Mesenchymal stem cell (in vitro differentiated cells and primary cell): ENCODE measurements at regions not wholly inside any gene's neighbourhood (a gene's known extent, or its start where the extent isn't known, plus 50 kb on each side); places are given as distances from the start of the nearest gene placed in this dataset.
A peak's percentile ranks its signal among the peaks of the same experiment; 100 is the strongest.

ENCODE experiments used
- DNase-seq: peaks from one replicate; pipeline ENCODE4 v3.0.0-alpha.2; 2013
- H2AFZ ChIP-seq: one replicate; pipeline ENCODE4 v1.6.1; 2013; ENCODE audit warnings: low read depth, mild to moderate bottlenecking, control low read depth, inconsistent platforms, low read length, moderate library complexity
- H2AK5ac ChIP-seq: 2 replicates; pipeline ENCODE4 v1.6.1; 2013; ENCODE audit warnings: low read length, moderate library complexity, mild to moderate bottlenecking, inconsistent platforms; ENCODE audit not compliant: severe bottlenecking
- H2BK120ac ChIP-seq: one replicate; pipeline ENCODE4 v1.6.1; 2013; ENCODE audit warnings: low read depth, mild to moderate bottlenecking, inconsistent platforms, low read length, moderate library complexity
- H2BK12ac ChIP-seq, 2 experiments: one replicate each; pipeline ENCODE4 v1.6.1; 2013; ENCODE audit warnings: inconsistent platforms in 2 of 2, low read length in 2 of 2, mild to moderate bottlenecking in 2 of 2, moderate library complexity in 2 of 2, control low read depth in 1 of 2
- H2BK15ac ChIP-seq: one replicate; pipeline ENCODE4 v1.6.1; 2013; ENCODE audit warnings: mild to moderate bottlenecking, low read depth, inconsistent platforms; ENCODE audit not compliant: poor library complexity, severe bottlenecking
- H2BK5ac ChIP-seq: 2 replicates; pipeline ENCODE4 v1.6.1; 2013; ENCODE audit warnings: low read depth, mild to moderate bottlenecking, low read length, control low read depth, inconsistent platforms; ENCODE audit not compliant: poor library complexity, severe bottlenecking
- H3K14ac ChIP-seq, 2 experiments: one replicate each; pipeline ENCODE4 v1.6.1; 2013; ENCODE audit warnings: inconsistent platforms in 2 of 2, low read length in 2 of 2, control low read depth in 1 of 2, mild to moderate bottlenecking in 1 of 2, moderate library complexity in 1 of 2
- H3K18ac ChIP-seq, 2 experiments: one replicate each; pipeline ENCODE4 v1.6.1; 2013; ENCODE audit warnings: inconsistent platforms in 2 of 2, low read length in 2 of 2, control low read depth in 1 of 2, low read depth in 1 of 2, mild to moderate bottlenecking in 1 of 2
- H3K23ac ChIP-seq, 2 experiments: one replicate each; pipeline ENCODE4 v1.6.1; 2013; ENCODE audit warnings: inconsistent platforms in 2 of 2, low read length in 2 of 2, mild to moderate bottlenecking in 2 of 2, moderate library complexity in 2 of 2, control low read depth in 1 of 2
- H3K27ac ChIP-seq: 2 replicates; pipeline ENCODE4 v1.5.1; 2013; ENCODE audit warnings: mild to moderate bottlenecking, moderate library complexity, low read length, control low read depth, inconsistent platforms; ENCODE audit not compliant: poor library complexity, severe bottlenecking
- H3K27me3 ChIP-seq, 2 experiments: 2 replicates each; pipeline versions ENCODE4 v1.6.1 to v1.7.0; 2013; ENCODE audit warnings: low read length in 2 of 2, mild to moderate bottlenecking in 2 of 2, moderate library complexity in 2 of 2, control low read depth in 1 of 2, inconsistent platforms in 1 of 2; ENCODE audit not compliant: control insufficient read depth in 1 of 2, insufficient read depth in 1 of 2
- H3K36me3 ChIP-seq, 2 experiments: 2 replicates each; pipeline versions ENCODE4 v1.6.1 to v1.7.0; 2013; ENCODE audit warnings: low read length in 2 of 2, control low read depth in 1 of 2, inconsistent platforms in 1 of 2, low read depth in 1 of 2, mild to moderate bottlenecking in 1 of 2; ENCODE audit not compliant: insufficient read depth in 2 of 2, control insufficient read depth in 1 of 2
- H3K4ac ChIP-seq, 2 experiments: one replicate each; pipeline ENCODE4 v1.6.1; 2013; ENCODE audit warnings: inconsistent platforms in 2 of 2, low read length in 2 of 2, mild to moderate bottlenecking in 2 of 2, moderate library complexity in 2 of 2, control low read depth in 1 of 2, low read depth in 1 of 2
- H3K4me1 ChIP-seq: 2 replicates; pipeline ENCODE4 v1.6.1; 2013; ENCODE audit warnings: low read depth, low read length, control low read depth; ENCODE audit not compliant: control insufficient read depth, insufficient read depth
- H3K4me2 ChIP-seq: 2 replicates; pipeline ENCODE4 v1.6.1; 2013; ENCODE audit warnings: low read length, mild to moderate bottlenecking, inconsistent platforms; ENCODE audit not compliant: poor library complexity, severe bottlenecking
- H3K4me3 ChIP-seq, 2 experiments: 2 replicates each; pipeline versions ENCODE4 v1.5.1 to v1.7.0; 2013; ENCODE audit warnings: low read length in 2 of 2, mild to moderate bottlenecking in 2 of 2, control low read depth in 1 of 2, low read depth in 1 of 2; ENCODE audit not compliant: insufficient read depth in 1 of 2
- H3K79me1 ChIP-seq: replicated peaks from 2 replicates; pipeline ENCODE4 v1.6.1; 2013; ENCODE audit warnings: mild to moderate bottlenecking, control low read depth, low read length, inconsistent platforms; ENCODE audit not compliant: poor library complexity, severe bottlenecking
- H3K9ac ChIP-seq: 2 replicates; pipeline ENCODE4 v1.7.0; 2013; ENCODE audit warnings: mild to moderate bottlenecking, low read length, moderate library complexity
- H3K9me3 ChIP-seq: 2 replicates; pipeline ENCODE4 v1.7.0; 2013; ENCODE audit warnings: mild to moderate bottlenecking, low read length; ENCODE audit not compliant: control insufficient read depth
- H4K8ac ChIP-seq: one replicate; pipeline ENCODE4 v1.6.1; 2013; ENCODE audit warnings: inconsistent platforms, mild to moderate bottlenecking, low read length, moderate library complexity
- H4K91ac ChIP-seq: one replicate; pipeline ENCODE4 v1.6.1; 2013; ENCODE audit warnings: mild to moderate bottlenecking, low read length, inconsistent platforms
- WGBS: methylation state at CpG from one replicate; pipeline ENCODE4 v1.1.7; 2013; ENCODE audit warnings: mixed read lengths; 5-methylcytosine and 5-hydroxymethylcytosine counted together

- Histone ChIP-seq H3K18ac (peak overlapping the region in 1 of 2 experiments; percentile 48), H2AK5ac (no peak overlapping the region), H2BK15ac (no peak overlapping the region), H4K8ac (peak overlapping the region; percentile 39), H3K9ac (no peak overlapping the region), H4K91ac (no peak overlapping the region), H3K79me1 (no peaks in the 10 kb centered on the region), H2AFZ (no peak overlapping the region), H2BK120ac (no peak overlapping the region), H3K23ac (no peak overlapping the region), H3K4me2 (no peak overlapping the region), H3K9me3 (no peaks in the 10 kb centered on the region), H3K14ac (no peak overlapping the region), H3K27me3 (peaks cover 25 to 34% of the 10 kb centered on the region in 2 experiments), H3K4ac (peak overlapping the region in 1 of 2 experiments; percentile 15), H3K36me3 (no peaks in the 10 kb centered on the region), H2BK12ac (no peak overlapping the region), H3K4me1 (peaks cover 5% of the 10 kb centered on the region), H3K4me3 (no peak overlapping the region), H2BK5ac (no peak overlapping the region), H3K27ac (no peak overlapping the region)
- DNase-seq: no peak
- 90% methylated on average over 4 of the region's 4 CpGs for WGBS
These were observed 152.5 kb upstream of the ZNF32 start for GRCh38 chr10:43801140-43801539.

- H2BK15ac ChIP-seq: no peak overlapping the region
- no peak overlapping the region for H2BK120ac ChIP-seq
- no peaks in the 10 kb centered on the region for H3K9me3 ChIP-seq
- no peaks in the 10 kb centered on the region for H3K36me3 ChIP-seq
- H2AFZ ChIP-seq: no peak overlapping the region
- H3K27ac ChIP-seq: no peak overlapping the region
- H3K4me2 ChIP-seq: no peak overlapping the region
- peaks cover 6 to 22% of the 10 kb centered on the region in 2 experiments for H3K27me3 ChIP-seq
- H3K4me3 ChIP-seq: no peak overlapping the region
- no peak overlapping the region for H3K18ac ChIP-seq
- H2AK5ac ChIP-seq: no peak overlapping the region
- H2BK5ac ChIP-seq: no peak overlapping the region
- peak overlapping the region in 1 of 2 experiments; percentile 6 for H3K4ac ChIP-seq
- no peak overlapping the region for H4K8ac ChIP-seq
- H3K9ac ChIP-seq: no peak overlapping the region
- no peak overlapping the region for H3K14ac ChIP-seq
- H3K23ac ChIP-seq: no peak overlapping the region
- no peak for DNase-seq
- no peak overlapping the region for H2BK12ac ChIP-seq
- peaks cover 2% of the 10 kb centered on the region for H3K4me1 ChIP-seq
- H4K91ac ChIP-seq: no peak overlapping the region
- H3K79me1 ChIP-seq: no peaks in the 10 kb centered on the region
These were observed 148.1 kb upstream of the ZNF32 start for GRCh38 chr10:43796781-43797180.

- peaks cover 2% of the 10 kb centered on the region for H3K4me1 ChIP-seq
- H3K18ac ChIP-seq: peak overlapping the region; percentile 77 to 79
- peak overlapping the region; percentile 51 to 95 for H2BK12ac ChIP-seq
- no peak overlapping the region for H2AK5ac ChIP-seq
- H2AFZ ChIP-seq: no peak overlapping the region
- H3K9ac ChIP-seq: no peak overlapping the region
- H3K4ac ChIP-seq: peak overlapping the region; percentile 20 to 66
- H2BK5ac ChIP-seq: no peak overlapping the region
- H4K91ac ChIP-seq: peak overlapping the region; percentile 67
- H3K79me1 ChIP-seq: no peaks in the 10 kb centered on the region
- H3K4me3 ChIP-seq: no peak overlapping the region
- WGBS: 89% methylated on average over 4 of the region's 4 CpGs
- no peak overlapping the region for H3K23ac ChIP-seq
- no peak overlapping the region for H3K4me2 ChIP-seq
- DNase-seq: no peak
- H3K27ac ChIP-seq: no peak overlapping the region
- H4K8ac ChIP-seq: no peak overlapping the region
- H3K27me3 ChIP-seq: peaks cover 2 to 13% of the 10 kb centered on the region in 2 experiments
- H3K14ac ChIP-seq: no peak overlapping the region
- peak overlapping the region; percentile 11 for H2BK120ac ChIP-seq
- no peak overlapping the region for H2BK15ac ChIP-seq
- H3K36me3 ChIP-seq: no peaks in the 10 kb centered on the region
- no peaks in the 10 kb centered on the region for H3K9me3 ChIP-seq
These were observed 147.0 kb upstream of the ZNF32 start for GRCh38 chr10:43795639-43796038.

- H3K27me3 ChIP-seq: peaks cover 0 to 8% of the 10 kb centered on the region in 2 experiments
- no peak overlapping the region for H2AK5ac ChIP-seq
- no peak overlapping the region for H3K23ac ChIP-seq
- no peaks in the 10 kb centered on the region for H3K36me3 ChIP-seq
- H3K27ac ChIP-seq: no peak overlapping the region
- H2BK15ac ChIP-seq: no peak overlapping the region
- H3K79me1 ChIP-seq: no peaks in the 10 kb centered on the region
- H3K4me1 ChIP-seq: peaks cover 2% of the 10 kb centered on the region
- H3K14ac ChIP-seq: no peak overlapping the region
- peak overlapping the region; percentile 14 to 77 for H3K18ac ChIP-seq
- no peaks in the 10 kb centered on the region for H3K9me3 ChIP-seq
- peak overlapping the region; percentile 86 for H2BK120ac ChIP-seq
- H3K9ac ChIP-seq: no peak overlapping the region
- H3K4me2 ChIP-seq: no peak overlapping the region
- H2AFZ ChIP-seq: no peak overlapping the region
- DNase-seq: no peak
- no peak overlapping the region for H2BK5ac ChIP-seq
- no peak overlapping the region for H3K4me3 ChIP-seq
- H2BK12ac ChIP-seq: peak overlapping the region in 1 of 2 experiments; percentile 75
- peak overlapping the region; percentile 77 for H4K8ac ChIP-seq
- H3K4ac ChIP-seq: peak overlapping the region; percentile 4 to 73
- H4K91ac ChIP-seq: peak overlapping the region; percentile 94
These were observed 146.4 kb upstream of the ZNF32 start for GRCh38 chr10:43795093-43795492.
